ENCODE measurements at regions not wholly inside any gene's neighbourhood (a gene's known extent, or its start where the extent isn't known, plus 50 kb on each side); places are given as distances from the start of the nearest gene placed in this dataset.

GRCh38 chr9:78997296-78997695 lies 574.5 kb upstream of the TLE4 start:
- no peak for TF ChIP-seq CTCF (conservative IDR thresholded peaks at IDR 0.05 in 1 of 2, IDR thresholded peaks at IDR 0.05 in 1 of 2; ENCODE audit: extremely low read depth in 1 of 2, insufficient read depth in 1 of 2, low read depth in 1 of 2, low read length in 2 of 2)
- TF ChIP-seq EZH2 (IDR thresholded peaks at IDR 0.05; ENCODE audit: borderline replicate concordance, low read length), result no peak
